ENCODE measurements at regions not wholly inside any gene's neighbourhood (a gene's known extent, or its start where the extent isn't known, plus 50 kb on each side); places are given as distances from the start of the nearest gene placed in this dataset.
"Not testable (repeated sequence)": the region's sequence is repeated elsewhere in the genome, so short reads cannot be mapped to it uniquely, and the experiment has no call there.

DNA sequence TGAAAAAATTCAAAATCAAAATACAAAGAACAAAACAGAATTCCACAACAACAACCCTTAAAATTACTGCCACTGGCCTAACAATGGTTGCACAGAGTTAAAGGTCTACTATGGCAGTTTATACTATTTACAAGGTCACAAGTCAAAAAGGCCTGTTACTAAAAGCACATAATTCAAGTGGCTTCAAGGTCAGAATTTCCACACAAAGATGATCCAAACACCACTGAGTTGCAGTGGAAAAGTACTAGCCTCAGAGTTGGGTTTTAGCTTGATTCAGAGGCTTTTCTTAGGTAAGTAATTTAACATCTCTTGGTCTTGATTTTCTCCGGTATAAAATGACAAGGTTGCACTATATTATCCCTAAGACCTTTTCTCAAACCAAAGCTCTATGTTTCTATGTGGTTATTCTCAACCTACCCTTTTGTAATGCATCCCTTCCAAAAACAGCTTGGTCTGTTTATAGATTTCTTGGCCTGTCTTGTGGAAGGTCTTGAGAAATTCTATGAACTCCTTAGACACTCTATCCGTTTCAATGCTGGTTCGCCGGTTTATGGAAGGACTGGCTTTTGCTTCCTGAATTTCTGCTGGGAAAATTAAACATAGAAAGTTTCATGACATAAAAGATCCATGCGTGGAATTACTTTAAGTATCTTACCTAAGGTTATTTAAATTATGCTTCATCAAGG is 69.5 kb downstream of the MDH2 start:
- H3K36me3 Mint-ChIP-seq; POLR2A ChIA-PET (ENCODE audit: partially characterized antibody); H3K4me3 Mint-ChIP-seq; H3K36me3 ChIP-seq (ENCODE audit: insufficient read depth, low read length); CTCF ChIA-PET (ENCODE audit: partially characterized antibody); H3K9me3 Mint-ChIP-seq; H3K9me3 ChIP-seq (ENCODE audit: control insufficient read depth in 1 of 2, low read length in 2 of 2); H3K27me3 Mint-ChIP-seq; H3K4me3 ChIP-seq (ENCODE audit: low read length in 2 of 2); H3K27me3 ChIP-seq (ENCODE audit: insufficient read depth, low read length); DNase-seq; intact Hi-C loops (cut with micrococcal nuclease); H3K4me1 Mint-ChIP-seq; H3K4me1 ChIP-seq (ENCODE audit: insufficient read depth, low read length); H3K27ac ChIP-seq (ENCODE audit: low read depth, low read length): not testable (repeated sequence)
- H3K27ac Mint-ChIP-seq = peak overlapping the region in 1 of 7 donors; percentile 1

DNA sequence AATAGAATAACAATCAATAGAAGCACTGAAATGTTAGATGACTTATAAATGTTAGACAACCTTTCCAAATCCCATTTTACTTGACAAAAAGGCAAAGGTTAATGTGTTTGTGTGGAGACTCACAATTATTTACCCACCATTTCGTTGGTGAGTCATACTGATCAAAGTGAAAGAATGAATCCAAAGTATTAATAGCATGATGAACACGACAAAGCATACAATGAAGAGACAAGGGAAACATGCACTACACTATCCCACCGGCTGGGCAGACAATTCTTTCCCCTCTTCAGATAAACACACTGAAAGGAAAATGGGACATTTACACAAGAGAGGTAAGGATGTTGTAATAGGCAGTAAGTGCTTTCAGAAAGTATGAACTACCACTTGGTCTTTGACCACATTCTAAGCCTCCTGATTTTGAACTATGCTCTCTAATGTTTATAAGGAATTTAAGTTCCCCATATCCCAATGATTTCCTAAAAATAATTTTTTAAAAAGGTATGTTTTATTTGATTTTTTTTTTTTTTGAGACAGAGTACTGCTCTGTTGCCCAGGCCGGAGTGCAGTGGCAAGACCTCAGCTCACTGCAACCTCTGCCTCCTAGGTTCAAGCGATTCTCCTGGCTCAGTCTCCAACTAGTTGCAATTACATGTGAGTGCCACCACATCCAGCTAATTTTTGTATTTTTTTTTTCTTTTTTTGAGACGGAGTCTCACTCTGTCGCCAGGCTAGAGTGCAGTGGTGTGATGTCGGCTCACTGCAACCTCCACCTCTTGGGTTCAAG is 70.5 kb downstream of the MDH2 start:
- H3K27ac ChIP-seq (ENCODE audit: low read depth, low read length); H3K27me3 Mint-ChIP-seq; H3K9me3 Mint-ChIP-seq; POLR2A ChIA-PET (ENCODE audit: partially characterized antibody); H3K36me3 ChIP-seq (ENCODE audit: insufficient read depth, low read length); DNase-seq; intact Hi-C loops (cut with micrococcal nuclease); H3K4me3 Mint-ChIP-seq; H3K9me3 ChIP-seq (ENCODE audit: control insufficient read depth in 1 of 2, low read length in 2 of 2); H3K27ac Mint-ChIP-seq; H3K27me3 ChIP-seq (ENCODE audit: insufficient read depth, low read length); H3K36me3 Mint-ChIP-seq; H3K4me1 ChIP-seq (ENCODE audit: insufficient read depth, low read length); H3K4me1 Mint-ChIP-seq; CTCF ChIA-PET (ENCODE audit: partially characterized antibody); H3K4me3 ChIP-seq (ENCODE audit: low read length in 2 of 2): not testable (repeated sequence)

DNA sequence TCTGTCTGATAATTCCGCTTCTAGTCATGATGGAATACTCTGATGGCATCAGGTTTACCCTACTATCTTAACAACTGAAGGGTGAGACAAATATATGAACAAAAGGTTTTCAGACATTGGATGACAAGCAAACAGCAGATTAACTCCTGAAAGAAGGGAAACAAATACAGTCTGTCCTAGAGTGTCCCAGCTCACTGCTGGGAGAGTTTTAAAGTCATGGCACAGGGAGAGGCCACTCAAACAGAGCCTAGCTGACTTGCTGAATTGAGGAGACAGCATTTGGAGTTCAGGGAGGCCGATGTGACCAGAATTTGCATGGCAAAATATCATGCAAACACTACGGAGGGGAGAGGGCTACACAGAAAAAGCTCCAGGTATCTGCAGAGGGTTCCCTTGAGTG is 73.1 kb downstream of the MDH2 start:
- Mint-ChIP-seq H3K36me3 (no peaks in the 10 kb centered on the region), H3K27ac (no peak overlapping the region), H3K4me3 (no peak overlapping the region), H3K9me3 (peaks cover 0 to 1% (median 0%) of the 10 kb centered on the region in 8 donors), H3K4me1 (peaks cover 0 to 4% (median 0%) of the 10 kb centered on the region in 4 donors), H3K27me3 (no peaks in the 10 kb centered on the region)
- ChIA-PET CTCF (ENCODE audit: partially characterized antibody) (no interaction called here), POLR2A (ENCODE audit: partially characterized antibody) (no interaction called here)
- no peaks in the 10 kb centered on the region for H3K9me3 ChIP-seq (ENCODE audit: control insufficient read depth in 1 of 2, low read length in 2 of 2)
- H3K27ac ChIP-seq (ENCODE audit: low read depth, low read length) = no peak overlapping the region
- no peaks in the 10 kb centered on the region for H3K36me3 ChIP-seq (ENCODE audit: insufficient read depth, low read length)
- no peaks in the 10 kb centered on the region for H3K4me1 ChIP-seq (ENCODE audit: insufficient read depth, low read length)
- no peak for DNase-seq
- intact Hi-C loops (cut with micrococcal nuclease) = no loop called here
- no peak overlapping the region for H3K4me3 ChIP-seq (ENCODE audit: low read length in 2 of 2)
- H3K27me3 ChIP-seq (ENCODE audit: insufficient read depth, low read length) = no peaks in the 10 kb centered on the region

DNA sequence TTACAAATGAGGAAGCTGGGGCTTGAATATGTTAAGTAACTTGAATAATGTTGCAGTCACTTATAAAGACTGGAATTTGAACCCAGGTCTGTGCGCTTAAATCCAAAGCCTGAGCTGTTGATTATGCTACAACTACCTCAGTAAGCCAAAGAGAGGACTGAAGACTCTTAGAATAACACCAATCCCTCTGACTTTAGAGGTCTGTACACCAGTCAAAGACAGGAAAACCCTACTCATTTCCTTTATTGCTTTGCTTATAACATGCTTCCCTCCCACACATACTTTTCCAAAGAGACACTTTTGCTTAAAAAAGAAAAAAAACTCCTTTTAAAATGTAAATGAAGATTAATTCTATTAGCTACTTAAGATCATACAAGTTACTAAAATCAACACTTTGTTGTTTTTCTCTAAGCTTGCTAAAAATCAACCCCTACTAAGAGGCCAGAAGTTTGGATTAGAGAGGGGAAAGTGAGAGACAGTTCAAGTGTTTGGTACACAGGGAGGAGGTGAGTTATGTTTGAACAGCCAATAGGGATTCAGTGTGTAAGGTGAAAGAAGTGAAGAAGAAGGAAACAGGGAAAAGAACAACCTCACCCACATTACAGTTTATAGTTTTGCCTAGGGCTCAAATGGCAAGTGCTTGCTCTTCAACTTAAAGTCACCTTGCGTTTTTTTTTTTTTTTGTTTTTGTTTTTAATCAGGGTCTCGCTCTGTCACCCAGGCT is 74.8 kb downstream of the MDH2 start:
- POLR2A ChIA-PET (ENCODE audit: partially characterized antibody) = no interaction called here
- Mint-ChIP-seq H3K9me3 (peaks cover 0 to 1% (median 0%) of the 10 kb centered on the region in 8 donors), H3K4me1 (peaks cover 0 to 4% (median 0%) of the 10 kb centered on the region in 4 donors), H3K36me3 (no peaks in the 10 kb centered on the region), H3K4me3 (no peak overlapping the region), H3K27ac (no peak overlapping the region), H3K27me3 (no peaks in the 10 kb centered on the region)
- Histone ChIP-seq H3K27me3 (ENCODE audit: insufficient read depth, low read length) (no peaks in the 10 kb centered on the region), H3K4me3 (ENCODE audit: low read length in 2 of 2) (no peak overlapping the region), H3K4me1 (ENCODE audit: insufficient read depth, low read length) (no peaks in the 10 kb centered on the region), H3K36me3 (ENCODE audit: insufficient read depth, low read length) (no peaks in the 10 kb centered on the region), H3K27ac (ENCODE audit: low read depth, low read length) (no peak overlapping the region), H3K9me3 (ENCODE audit: control insufficient read depth in 1 of 2, low read length in 2 of 2) (no peaks in the 10 kb centered on the region)
- CTCF ChIA-PET (ENCODE audit: partially characterized antibody) = interaction anchor here (0.8 to 1.1 kb wide), 2 partner anchors 23 to 57 kb away, joined by 3 read pairs; no protein-coding TSS in a partner anchor
- DNase-seq = no peak
- intact Hi-C loops (cut with micrococcal nuclease) = no loop called here

DNA sequence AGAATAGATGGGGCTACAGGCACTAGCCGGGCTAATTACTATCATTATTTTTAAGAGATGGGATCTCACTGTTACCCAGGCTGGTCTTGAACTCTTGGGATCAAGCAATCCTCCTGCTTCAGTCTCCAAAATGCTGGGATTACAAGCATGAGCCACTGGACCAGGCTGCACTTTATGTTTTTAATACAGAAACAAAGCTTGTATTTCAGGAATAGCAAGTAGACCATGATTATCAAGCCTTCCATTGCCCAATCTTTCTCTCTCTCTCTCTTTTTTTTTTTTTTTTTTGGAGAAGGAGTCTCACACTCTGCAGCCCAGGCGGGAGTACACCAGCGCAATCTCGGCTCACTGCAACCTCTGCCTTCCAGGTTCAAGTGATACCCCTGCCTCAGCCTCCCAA is 75.4 kb downstream of the MDH2 start:
- H3K27me3 Mint-ChIP-seq = no peaks in the 10 kb centered on the region
- CTCF ChIA-PET (ENCODE audit: partially characterized antibody) = interaction anchor here (0.8 to 1.1 kb wide), 2 partner anchors 23 to 56 kb away, joined by 3 read pairs; no protein-coding TSS in a partner anchor
- intact Hi-C loops (cut with micrococcal nuclease) = no loop called here
- H3K36me3 ChIP-seq (ENCODE audit: insufficient read depth, low read length) = no peaks in the 10 kb centered on the region
- H3K9me3 ChIP-seq (ENCODE audit: control insufficient read depth in 1 of 2, low read length in 2 of 2) = no peaks in the 10 kb centered on the region
- H3K36me3 Mint-ChIP-seq = no peaks in the 10 kb centered on the region
- H3K27me3 ChIP-seq (ENCODE audit: insufficient read depth, low read length) = no peaks in the 10 kb centered on the region
- H3K4me3 Mint-ChIP-seq = no peak overlapping the region
- no peak overlapping the region for H3K27ac ChIP-seq (ENCODE audit: low read depth, low read length)
- peaks cover 0 to 1% (median 0%) of the 10 kb centered on the region in 8 donors for H3K9me3 Mint-ChIP-seq
- H3K4me1 Mint-ChIP-seq = peaks cover 0 to 4% (median 0%) of the 10 kb centered on the region in 4 donors
- H3K4me1 ChIP-seq (ENCODE audit: insufficient read depth, low read length) = no peaks in the 10 kb centered on the region
- no peak for DNase-seq
- no peak overlapping the region for H3K4me3 ChIP-seq (ENCODE audit: low read length in 2 of 2)
- no peak overlapping the region for H3K27ac Mint-ChIP-seq
- POLR2A ChIA-PET (ENCODE audit: partially characterized antibody) = no interaction called here

DNA sequence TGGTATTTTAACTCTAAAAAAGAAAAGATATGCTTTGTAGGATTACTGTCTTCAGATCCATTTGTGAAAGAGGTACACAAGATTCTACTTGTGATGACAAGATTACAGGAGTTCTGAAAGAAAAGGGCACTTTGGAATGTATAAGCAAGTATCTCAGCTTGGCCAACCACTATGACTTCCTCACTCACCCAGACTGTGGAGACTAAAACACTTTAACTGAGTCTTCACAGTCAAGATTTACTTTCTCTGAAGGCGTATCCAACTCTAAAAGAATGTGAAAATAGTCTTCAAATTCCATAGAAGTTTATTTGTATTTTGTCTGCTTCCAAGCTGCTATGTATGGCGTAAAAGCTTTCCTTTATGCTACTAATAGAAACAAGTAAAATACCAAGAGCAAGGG is 76.1 kb upstream of the SRRM3 start:
- POLR2A ChIA-PET (ENCODE audit: partially characterized antibody) = no interaction called here
- Histone ChIP-seq H3K9me3 (ENCODE audit: control insufficient read depth in 1 of 2, low read length in 2 of 2) (no peaks in the 10 kb centered on the region), H3K4me1 (ENCODE audit: insufficient read depth, low read length) (no peaks in the 10 kb centered on the region), H3K36me3 (ENCODE audit: insufficient read depth, low read length) (no peaks in the 10 kb centered on the region), H3K4me3 (ENCODE audit: low read length in 2 of 2) (no peak overlapping the region), H3K27ac (ENCODE audit: low read depth, low read length) (no peak overlapping the region), H3K27me3 (ENCODE audit: insufficient read depth, low read length) (no peaks in the 10 kb centered on the region)
- no peaks in the 10 kb centered on the region for H3K36me3 Mint-ChIP-seq
- no peak overlapping the region for H3K4me3 Mint-ChIP-seq
- intact Hi-C loops (cut with micrococcal nuclease) = no loop called here
- H3K27me3 Mint-ChIP-seq = peaks cover 0 to 6% of the 10 kb centered on the region in 2 donors
- no peak overlapping the region for H3K27ac Mint-ChIP-seq
- CTCF ChIA-PET (ENCODE audit: partially characterized antibody) = interaction anchor here (0.6 kb wide), 1 partner anchor 59 kb away, joined by 4 read pairs; no protein-coding TSS in a partner anchor
- H3K4me1 Mint-ChIP-seq = peaks cover 0 to 4% (median 0%) of the 10 kb centered on the region in 4 donors
- no peak for DNase-seq
- H3K9me3 Mint-ChIP-seq = peaks cover 0 to 1% (median 0%) of the 10 kb centered on the region in 8 donors

DNA sequence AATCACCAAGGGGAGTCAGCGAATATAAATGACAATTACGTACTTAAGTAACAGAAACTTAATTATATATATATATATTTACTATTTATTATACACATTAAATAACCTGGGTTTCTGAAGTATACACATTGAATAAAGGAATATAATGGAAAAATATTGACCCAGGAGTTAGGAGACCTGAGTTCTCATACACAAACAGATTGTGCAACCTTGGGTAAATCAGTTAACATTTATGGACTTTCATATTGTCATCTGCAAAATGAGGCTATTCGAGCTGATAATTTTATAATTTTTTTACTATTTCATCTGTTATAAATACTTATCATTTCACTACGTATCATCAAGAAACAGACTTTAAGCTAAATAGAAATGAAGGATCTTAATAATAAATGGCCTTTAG is 75.1 kb upstream of the SRRM3 start:
- Histone ChIP-seq H3K27me3 (ENCODE audit: insufficient read depth, low read length) (no peaks in the 10 kb centered on the region), H3K36me3 (ENCODE audit: insufficient read depth, low read length) (no peaks in the 10 kb centered on the region), H3K4me3 (ENCODE audit: low read length in 2 of 2) (no peak overlapping the region), H3K9me3 (ENCODE audit: control insufficient read depth in 1 of 2, low read length in 2 of 2) (no peaks in the 10 kb centered on the region), H3K27ac (ENCODE audit: low read depth, low read length) (no peak overlapping the region), H3K4me1 (ENCODE audit: insufficient read depth, low read length) (no peaks in the 10 kb centered on the region)
- Mint-ChIP-seq H3K36me3 (no peaks in the 10 kb centered on the region), H3K4me3 (no peak overlapping the region), H3K9me3 (peaks cover 0 to 1% (median 0%) of the 10 kb centered on the region in 8 donors), H3K4me1 (peaks cover 0 to 1% (median under 1%) of the 10 kb centered on the region in 4 donors), H3K27ac (no peak overlapping the region), H3K27me3 (peaks cover 0 to 9% of the 10 kb centered on the region in 2 donors)
- ChIA-PET POLR2A (ENCODE audit: partially characterized antibody) (no interaction called here), CTCF (ENCODE audit: partially characterized antibody) (interaction anchor here (1.0 kb wide), 1 partner anchor 11 kb away, joined by 3 read pairs; no protein-coding TSS in a partner anchor)
- intact Hi-C loops (cut with micrococcal nuclease) = no loop called here
- no peak for DNase-seq

Data from CD4-positive, alpha-beta memory T cell (primary cell).